SK-N-SH (cell line): ENCODE measurements at regions not wholly inside any gene's neighbourhood (a gene's known extent, or its start where the extent isn't known, plus 50 kb on each side); places are given as distances from the start of the nearest gene placed in this dataset.

Source experiments
- CTCF ChIA-PET: fragments of 300-600, 350-600 bp; formaldehyde crosslinking; extraction: SDS; loops from one replicate; lab custom pipeline; 2021; lab: Yijun Ruan, JAX
- POLR2A ChIA-PET: fragments of 350-600 bp; sonication (Branson Sonifier 250); formaldehyde crosslinking; extraction: SDS; loops from one replicate; lab custom pipeline; 2020; ENCODE audit warnings: antibody characterized with exemption, inconsistent platforms; lab: Yijun Ruan, JAX
- DNase-seq: peaks from one replicate; pipeline ENCODE4 v3.0.0; 2012
- H2AFZ ChIP-seq: fragments of 200-600 bp; sonication (generic); 2 replicates; pipeline ENCODE4 v1.8.1; 2016; ENCODE audit warnings: antibody characterized with exemption, mild to moderate bottlenecking, low read depth
- H3F3A ChIP-seq: fragments of 200-600 bp; sonication (generic); replicated peaks from 2 replicates; pipeline ENCODE3; 2016; ENCODE audit warnings: antibody characterized with exemption, mild to moderate bottlenecking; ENCODE audit not compliant: insufficient read depth
- H3K27ac ChIP-seq, 2 experiments: fragments of 200-500 bp in 1 of 2; fragments of 200-600 bp in 1 of 2; sonication (Bioruptor generic) in 1 of 2; sonication (generic), shearing (Covaris generic) in 1 of 2; 2 replicates each; pipeline versions ENCODE4 v1.5.1 to v1.6.1; 2014 to 2016; ENCODE audit warnings: low read depth in 2 of 2, inconsistent platforms in 1 of 2, low read length in 1 of 2, mild to moderate bottlenecking in 1 of 2, mixed read lengths in 1 of 2
- H3K27me3 ChIP-seq: fragments of 200-600 bp; sonication (generic), shearing (Covaris generic); 2 replicates; pipeline ENCODE4 v1.6.1; 2016; ENCODE audit warnings: mixed run types; ENCODE audit not compliant: insufficient read depth
- H3K36me3 ChIP-seq, 2 experiments: fragments of 200-500 bp in 1 of 2; fragments of 200-600 bp in 1 of 2; sonication (Bioruptor generic) in 1 of 2; sonication (generic) in 1 of 2; replicated peaks in 1 of 2; 2 replicates each; pipeline versions ENCODE3 to v1.5.1; 2014 to 2016; ENCODE audit warnings: low read length in 1 of 2, mild to moderate bottlenecking in 1 of 2; ENCODE audit not compliant: insufficient read depth in 2 of 2, control insufficient read depth in 1 of 2
- H3K4me1 ChIP-seq, 2 experiments: fragments of 200-500 bp in 1 of 2; fragments of 200-600 bp in 1 of 2; sonication (Bioruptor generic) in 1 of 2; sonication (generic), shearing (Covaris generic) in 1 of 2; 2 replicates each; pipeline versions ENCODE4 v1.5.1 to v1.6.1; 2014 to 2016; ENCODE audit warnings: low read depth in 1 of 2, low read length in 1 of 2, mixed run types in 1 of 2; ENCODE audit not compliant: insufficient read depth in 2 of 2, control insufficient read depth in 1 of 2
- H3K4me2 ChIP-seq: fragments of 200-600 bp; sonication (generic), shearing (Covaris generic); 2 replicates; pipeline ENCODE4 v1.6.1; 2017; ENCODE audit warnings: mixed run types
- H3K4me3 ChIP-seq, 2 experiments: fragments of 200-500 bp in 1 of 2; fragments of 200-600 bp in 1 of 2; sonication (Bioruptor generic) in 1 of 2; sonication (generic), shearing (Covaris generic) in 1 of 2; 2 replicates each; pipeline versions ENCODE4 v1.5.1 to v1.8.1; 2014 to 2016; ENCODE audit warnings: low read depth in 2 of 2, inconsistent platforms in 1 of 2, low read length in 1 of 2, mild to moderate bottlenecking in 1 of 2, mixed read lengths in 1 of 2, moderate library complexity in 1 of 2
- H3K79me2 ChIP-seq: fragments of 200-600 bp; sonication (generic); 2 replicates; pipeline ENCODE4 v1.8.1; 2017; ENCODE audit warnings: mild to moderate bottlenecking; ENCODE audit not compliant: insufficient read depth
- H3K9ac ChIP-seq: fragments of 200-600 bp; sonication (generic); 2 replicates; pipeline ENCODE4 v1.6.1; 2017; ENCODE audit warnings: mixed run types
- H3K9me2 ChIP-seq: fragments of 200-600 bp; sonication (generic); 2 replicates; pipeline ENCODE4 v1.6.1; 2017; ENCODE audit warnings: mixed run types
- H3K9me3 ChIP-seq: fragments of 200-600 bp; sonication (generic); 2 replicates; pipeline ENCODE4 v1.6.1; 2017; ENCODE audit warnings: mixed run types, mild to moderate bottlenecking, moderate library complexity
- H4K20me1 ChIP-seq: fragments of 200-600 bp; sonication (generic); 2 replicates; pipeline ENCODE4 v1.6.1; 2017; ENCODE audit warnings: mild to moderate bottlenecking, mixed run types; ENCODE audit not compliant: insufficient read depth
- CHD2 ChIP-seq: fragments of 150-350 bp; IDR thresholded peaks from 2 replicates; pipeline ENCODE4 v1.6.1; 2018; ENCODE audit warnings: low read length; ENCODE audit not compliant: partially characterized antibody
- EZH2phosphoT487 ChIP-seq: fragments of 200-600 bp; sonication (generic); IDR thresholded peaks from 2 replicates; pipeline ENCODE4 v1.6.1; 2017; ENCODE audit warnings: low read depth, mixed run types, mild to moderate bottlenecking, antibody characterized with exemption, moderate library complexity, borderline replicate concordance
- FOXJ3 ChIP-seq: sonication (generic); formaldehyde crosslinking; IDR thresholded peaks from 2 replicates; pipeline ENCODE4 v1.5.1; 2020; ENCODE audit warnings: mild to moderate bottlenecking, missing genetic modification reagents
- GABPA ChIP-seq: IDR thresholded peaks from 2 replicates; pipeline ENCODE4 v1.4.0; 2012; ENCODE audit warnings: low read depth, mild to moderate bottlenecking
- GATA2 ChIP-seq: sonication (generic); formaldehyde crosslinking; IDR thresholded peaks from 2 replicates; pipeline ENCODE4 v1.5.0; 2020; ENCODE audit warnings: mild to moderate bottlenecking, missing genetic modification reagents
- MAX ChIP-seq: IDR thresholded peaks from 2 replicates; pipeline ENCODE4 v1.4.0; 2012; ENCODE audit warnings: low read depth
- PBX3 ChIP-seq: IDR thresholded peaks from 2 replicates; pipeline ENCODE4; 2012
- POLR2AphosphoS5 ChIP-seq: IDR thresholded peaks from 2 replicates; pipeline ENCODE4 v1.6.1; 2012; ENCODE audit warnings: low read depth, low read length
- REST ChIP-seq: IDR thresholded peaks from 2 replicates; pipeline ENCODE4 v1.6.1; 2012; ENCODE audit warnings: mild to moderate bottlenecking, low read depth, low read length, moderate library complexity
- RFX5 ChIP-seq: IDR thresholded peaks from 2 replicates; pipeline ENCODE4 v1.6.1; 2012; ENCODE audit warnings: mild to moderate bottlenecking, improper control_type of control experiment, low read length
- SIN3A ChIP-seq: IDR thresholded peaks from 2 replicates; pipeline ENCODE4 v1.6.1; 2012; ENCODE audit warnings: low read depth, mild to moderate bottlenecking, low read length, moderate library complexity, borderline replicate concordance
- SMC3 ChIP-seq: IDR thresholded peaks from 2 replicates; pipeline ENCODE4 v1.6.1; 2012; ENCODE audit warnings: low read depth, low read length, improper control_type of control experiment
- TEAD4 ChIP-seq: IDR thresholded peaks from 2 replicates; pipeline ENCODE4 v1.4.0; 2012; ENCODE audit warnings: mild to moderate bottlenecking, borderline replicate concordance; ENCODE audit not compliant: insufficient read depth
- USF1 ChIP-seq: IDR thresholded peaks from 2 replicates; pipeline ENCODE4 v1.4.0; 2012; ENCODE audit warnings: low read depth, borderline replicate concordance
- USF2 ChIP-seq: fragments of 150-350 bp; IDR thresholded peaks from 2 replicates; pipeline ENCODE4 v1.6.1; 2017; ENCODE audit warnings: antibody characterized with exemption, low read length, low read depth, borderline replicate concordance
- ZBTB33 ChIP-seq: IDR thresholded peaks from 2 replicates; pipeline ENCODE4 v1.4.0; 2012; ENCODE audit warnings: low read depth, borderline replicate concordance
- WGBS: methylation state at CpG from one replicate; pipeline ENCODE4 v1.1.6; 2017; ENCODE audit warnings: low lambda C conversion rate; 5-methylcytosine and 5-hydroxymethylcytosine counted together

- TF ChIP-seq REST (no peak), USF1 (no peak), RFX5 (no peak), SIN3A (no peak), MAX (no peak), GABPA (no peak)
Observed at GRCh38 chr2:15686643-15687042, 95.0 kb downstream of the DDX1 start (continued).

GRCh38 chr2:15687243-15687642, 95.6 kb downstream of the DDX1 start:
- Histone ChIP-seq H3K27ac (no peak overlapping the region), H3K9me2 (no peaks in the 10 kb centered on the region), H3K4me2 (no peak overlapping the region), H3K9me3 (no peaks in the 10 kb centered on the region; the same call in 1 of the 2 replicates), H3K36me3 (no peaks in the 10 kb centered on the region), H3K9ac (no peak overlapping the region), H3K4me3 (no peak overlapping the region), H3K27me3 (no peaks in the 10 kb centered on the region), H4K20me1 (no peaks in the 10 kb centered on the region), H3K4me1 (no peaks in the 10 kb centered on the region; a peak in 1 of 4 replicates), H3F3A (no peaks in the 10 kb centered on the region), H3K79me2 (no peaks in the 10 kb centered on the region), H2AFZ (no peak overlapping the region)
- WGBS = 3% methylated on average over 1 of the region's 1 CpG
- ChIA-PET CTCF (no interaction called here), POLR2A (no interaction called here)
- no peak for TF ChIP-seq GABPA
- no peak for TF ChIP-seq POLR2AphosphoS5
- no peak for DNase-seq

- H3K9ac ChIP-seq = no peak overlapping the region
- no peaks in the 10 kb centered on the region for H3K9me2 ChIP-seq
- TF ChIP-seq GATA2 (CRISPR knock-in tag) (no peak), TEAD4 (no peak), GABPA (no peak), ZBTB33 (no peak), USF2 (no peak), SMC3 (no peak), PBX3 (no peak), USF1 (no peak), FOXJ3 (CRISPR knock-in tag) (no peak), EZH2phosphoT487 (no peak), CHD2 (no peak)
- ChIA-PET POLR2A (no interaction called here), CTCF (no interaction called here)
- H3K4me2 ChIP-seq = no peak overlapping the region
- no peaks in the 10 kb centered on the region; a peak in 1 of 4 replicates for H3K4me1 ChIP-seq
- no peak overlapping the region for H3K27ac ChIP-seq
- no peaks in the 10 kb centered on the region for H4K20me1 ChIP-seq
- H2AFZ ChIP-seq = no peak overlapping the region
- DNase-seq = no peak
- H3K36me3 ChIP-seq = no peaks in the 10 kb centered on the region
- H3K27me3 ChIP-seq = no peaks in the 10 kb centered on the region
- 24% methylated on average over 6 of the region's 6 CpGs for WGBS
- H3K9me3 ChIP-seq = no peaks in the 10 kb centered on the region; the same call in 1 of the 2 replicates
- H3K4me3 ChIP-seq = no peak overlapping the region
- H3F3A ChIP-seq = no peaks in the 10 kb centered on the region
- H3K79me2 ChIP-seq = no peaks in the 10 kb centered on the region
Observed at GRCh38 chr2:15687720-15688119, 96.1 kb downstream of the DDX1 start.
